Erythroblast (primary cell): ENCODE measurements at regions not wholly inside any gene's neighbourhood (a gene's known extent, or its start where the extent isn't known, plus 50 kb on each side); places are given as distances from the start of the nearest gene placed in this dataset.

ENCODE experiments used
- GATA1 ChIP-seq: IDR thresholded peaks from 2 replicates; pipeline ENCODE4 v1.6.1; 2011; ENCODE audit warnings: low read depth, mild to moderate bottlenecking, control low read depth, low read length, moderate library complexity
- POLR2A ChIP-seq: IDR thresholded peaks from 2 replicates; pipeline ENCODE4 v1.6.1; 2011; ENCODE audit warnings: mild to moderate bottlenecking, low read length

GRCh38 chr4:107202744-107203143 lies 166.6 kb upstream of the DKK2 start:
- TF ChIP-seq POLR2A (no peak), GATA1 (no peak)
